K562 (cell line): ENCODE measurements at regions not wholly inside any gene's neighbourhood (a gene's known extent, or its start where the extent isn't known, plus 50 kb on each side); places are given as distances from the start of the nearest gene placed in this dataset.

ENCODE experiments used
- ATAC-seq: fragments of 200-7000 bp; cut with Tn5 transposase; 3 replicates; pipeline ENCODE4 v1.9.1; 2020; ENCODE audit warnings: moderate library complexity
- BruUV-seq: library from RNA; stranded (reverse); fragments of 400-500 nt; replicated peaks from 2 replicates; lab custom pipeline; 2021; lab: Mats Ljungman, UMichigan
- CTCF ChIA-PET: fragments of 300-600 bp; formaldehyde crosslinking; extraction: SDS; loops from one replicate; lab custom pipeline; 2021; ENCODE audit warnings: low intra/inter-chr PET ratio; lab: Yijun Ruan, JAX
- POLR2A ChIA-PET: fragments of 300-600, 350-650 bp; sonication (Branson Sonifier 250); formaldehyde crosslinking; extraction: SDS; loops from one replicate; lab custom pipeline; 2021; ENCODE audit warnings: antibody characterized with exemption, inconsistent platforms; lab: Yijun Ruan, JAX
- DNase-seq, 4 experiments: peaks; one replicate each; pipeline versions ENCODE4 v3.0.0 to v3.0.0-alpha.2; 2011 to 2018; ENCODE audit warnings: low spot score in 3 of 4, mixed read lengths in 3 of 4; ENCODE audit errors: extremely low read depth in 1 of 4
- FAIRE-seq: peaks from 2 replicates; lab custom pipeline; 2011; peaks lifted over from hg19 to GRCh38; lab: Jason Lieb, UNC
- H2AFZ ChIP-seq: 2 replicates; pipeline ENCODE4 v1.6.0; 2011; ENCODE audit warnings: low read depth, low read length, control low read depth, inconsistent platforms
- H3K27ac ChIP-seq: fragments of 200-600 bp; 3 replicates; pipeline ENCODE4 v1.8.0; 2011; ENCODE audit warnings: low read depth, mild to moderate bottlenecking, control low read depth, inconsistent platforms, low read length, moderate library complexity, mixed read lengths; ENCODE audit errors: extremely low read depth
- H3K27me3 ChIP-seq, 2 experiments: fragments of 300-600 bp in 1 of 2; 2 replicates in 1 of 2; 3 replicates in 1 of 2; pipeline versions ENCODE4 v1.6.0 to v1.8.0; 2011; ENCODE audit warnings: inconsistent platforms in 2 of 2, low read length in 2 of 2, mild to moderate bottlenecking in 1 of 2, mixed read lengths in 1 of 2, moderate library complexity in 1 of 2; ENCODE audit not compliant: control insufficient read depth in 2 of 2, insufficient read depth in 2 of 2
- H3K36me3 ChIP-seq: fragments of 300-600 bp; 3 replicates; pipeline ENCODE4 v1.8.0; 2011; ENCODE audit warnings: mild to moderate bottlenecking, low read length, inconsistent platforms; ENCODE audit not compliant: control insufficient read depth, insufficient read depth
- H3K4me1 ChIP-seq, 2 experiments: fragments of 200-600 bp in 1 of 2; replicated peaks in 1 of 2; 2 replicates in 1 of 2; 3 replicates in 1 of 2; pipeline versions ENCODE4 v1.5.1 to v1.8.0; 2011; ENCODE audit warnings: inconsistent platforms in 2 of 2, low read length in 2 of 2, mild to moderate bottlenecking in 1 of 2, mixed read lengths in 1 of 2, moderate library complexity in 1 of 2; ENCODE audit not compliant: control insufficient read depth in 2 of 2, insufficient read depth in 2 of 2
- H3K4me2 ChIP-seq: 2 replicates; pipeline ENCODE4 v1.6.1; 2011; ENCODE audit warnings: low read length, control low read depth, inconsistent platforms, mixed read lengths; ENCODE audit not compliant: insufficient read depth
- H3K4me3 ChIP-seq: fragments of 200-600 bp; sonication (generic), shearing (Covaris generic); 2 replicates; pipeline ENCODE4 v1.5.1; 2016; ENCODE audit warnings: control low read depth, inconsistent platforms
- H3K79me2 ChIP-seq: fragments of 200-600 bp; 3 replicates; pipeline ENCODE4 v1.8.0; 2011; ENCODE audit warnings: low read length, inconsistent platforms; ENCODE audit not compliant: control insufficient read depth, insufficient read depth
- H3K9ac ChIP-seq, 2 experiments: 2 replicates each; pipeline versions ENCODE4 v1.6.0 to v1.6.1; 2011; ENCODE audit warnings: low read depth in 2 of 2, low read length in 2 of 2, control low read depth in 1 of 2, inconsistent platforms in 1 of 2, mild to moderate bottlenecking in 1 of 2, mixed read lengths in 1 of 2; ENCODE audit not compliant: insufficient read depth in 1 of 2
- H3K9me1 ChIP-seq: one replicate; pipeline ENCODE4 v1.6.0; 2011; ENCODE audit warnings: inconsistent platforms, mild to moderate bottlenecking, low read length, moderate library complexity; ENCODE audit not compliant: control insufficient read depth, insufficient read depth
- H3K9me3 ChIP-seq: replicated peaks from 2 replicates; pipeline ENCODE4 v1.5.1; 2011; ENCODE audit warnings: low read depth, low read length, inconsistent platforms; ENCODE audit not compliant: control insufficient read depth, insufficient read depth
- H4K20me1 ChIP-seq: replicated peaks from 2 replicates; pipeline ENCODE4 v1.6.1; 2011; ENCODE audit warnings: low read length, inconsistent platforms, mixed read lengths; ENCODE audit not compliant: control insufficient read depth, insufficient read depth
- FUS ChIP-seq: fragments of 200-400 bp; formaldehyde crosslinking; optimal IDR thresholded peaks from 2 replicates; pipeline ENCODE3; 2017; ENCODE audit warnings: low read depth, low read length
- HDAC8 ChIP-seq: fragments of 450-650 bp; IDR thresholded peaks from 2 replicates; pipeline ENCODE4 v1.6.1; 2016; ENCODE audit warnings: mild to moderate bottlenecking, missing genetic modification characterization, moderate library complexity, missing compliant biosample characterization
- HOXB6 ChIP-seq: fragments of 250-450 bp; sonication (Bioruptor Pico); IDR thresholded peaks from 2 replicates; pipeline ENCODE4 v1.5.1; 2022; ENCODE audit warnings: mild to moderate bottlenecking, borderline replicate concordance
- KAT8 ChIP-seq: fragments of 450-650 bp; IDR thresholded peaks from 2 replicates; pipeline ENCODE4 v1.6.1; 2016; ENCODE audit warnings: low read depth, mild to moderate bottlenecking
- MIER1 ChIP-seq: fragments of 450-650 bp; IDR thresholded peaks from 2 replicates; pipeline ENCODE4 v1.6.1; 2016; ENCODE audit warnings: antibody characterized with exemption, mild to moderate bottlenecking, low read depth
- MTF1 ChIP-seq: fragments of 250-450 bp; sonication (Bioruptor Pico); IDR thresholded peaks from 2 replicates; pipeline ENCODE4 v1.9.0; 2021; ENCODE audit warnings: moderate library complexity, mild to moderate bottlenecking, inconsistent platforms, borderline replicate concordance
- NFYB ChIP-seq: IDR thresholded peaks from 2 replicates; pipeline ENCODE4 v1.6.1; 2011; ENCODE audit warnings: mild to moderate bottlenecking, moderate library complexity; ENCODE audit not compliant: insufficient read length; ENCODE audit errors: extremely low read depth
- PCBP2 ChIP-seq: fragments of 200-400 bp; formaldehyde crosslinking; IDR thresholded peaks from 2 replicates; pipeline ENCODE4 v1.6.1; 2018; ENCODE audit warnings: low read length, low read depth, mild to moderate bottlenecking, moderate library complexity; ENCODE audit not compliant: poor library complexity, severe bottlenecking
- ZKSCAN3 ChIP-seq: fragments of 250-450 bp; sonication (Bioruptor Pico); IDR thresholded peaks from 2 replicates; pipeline ENCODE4 v1.4.0; 2020
- ZNF165 ChIP-seq: fragments of 250-450 bp; sonication (Bioruptor Pico); IDR thresholded peaks from 2 replicates; pipeline ENCODE4 v1.4.0; 2020; ENCODE audit warnings: borderline replicate concordance
- WGBS: fragments of 100-300 bp; shearing (Covaris generic); methylation state at CpG from one replicate; pipeline ENCODE4 v1.1.6; 2016; ENCODE audit warnings: low coverage, mixed read lengths; ENCODE audit not compliant: insufficient coverage; ENCODE audit errors: missing lambda C conversion rate; 5-methylcytosine and 5-hydroxymethylcytosine counted together
- in situ Hi-C: fragments of 300-500 bp; cut with MboI; formaldehyde crosslinking; loops from 4 replicates; pipeline ENCODE4 v1.15.0; 2018; ENCODE audit warnings: inconsistent platforms, mixed read lengths
- intact Hi-C: fragments of 100-400 bp; cut with micrococcal nuclease; formaldehyde crosslinking; loops from 2 replicates; pipeline ENCODE4 v1.14.2; 2022
- TF ChIP-seq, protein P1 (sequence below): sonication (generic); formaldehyde crosslinking; IDR thresholded peaks from 2 replicates; pipeline ENCODE4 v1.8.0; 2022; ENCODE audit warnings: missing genetic modification reagents, mild to moderate bottlenecking, borderline replicate concordance
- TF ChIP-seq, protein P2 (sequence below): fragments of 250-450 bp; sonication (Bioruptor Pico); IDR thresholded peaks from 2 replicates; pipeline ENCODE4 v1.8.0; 2021; ENCODE audit warnings: moderate library complexity, mild to moderate bottlenecking, inconsistent platforms
- TF ChIP-seq, protein P3 (sequence below): fragments of 450-650 bp; formaldehyde crosslinking; IDR thresholded peaks from 2 replicates; pipeline ENCODE4 v1.4.0; 2020; ENCODE audit warnings: mild to moderate bottlenecking, moderate library complexity
- TF ChIP-seq, protein P4 (sequence below): fragments of 250-450 bp; sonication (Bioruptor Pico); IDR thresholded peaks from 2 replicates; pipeline ENCODE4 v1.9.0; 2021; ENCODE audit warnings: mild to moderate bottlenecking
- TF ChIP-seq, protein P5 (sequence below): fragments of 450-650 bp; formaldehyde crosslinking; IDR thresholded peaks from 2 replicates; pipeline ENCODE4 v1.4.0; 2020; ENCODE audit warnings: mild to moderate bottlenecking
- TF ChIP-seq, protein P6 (sequence below): sonication (generic); formaldehyde crosslinking; IDR thresholded peaks from 2 replicates; pipeline ENCODE4 v1.8.0; 2022; ENCODE audit warnings: mild to moderate bottlenecking, missing genetic modification reagents

DNA sequence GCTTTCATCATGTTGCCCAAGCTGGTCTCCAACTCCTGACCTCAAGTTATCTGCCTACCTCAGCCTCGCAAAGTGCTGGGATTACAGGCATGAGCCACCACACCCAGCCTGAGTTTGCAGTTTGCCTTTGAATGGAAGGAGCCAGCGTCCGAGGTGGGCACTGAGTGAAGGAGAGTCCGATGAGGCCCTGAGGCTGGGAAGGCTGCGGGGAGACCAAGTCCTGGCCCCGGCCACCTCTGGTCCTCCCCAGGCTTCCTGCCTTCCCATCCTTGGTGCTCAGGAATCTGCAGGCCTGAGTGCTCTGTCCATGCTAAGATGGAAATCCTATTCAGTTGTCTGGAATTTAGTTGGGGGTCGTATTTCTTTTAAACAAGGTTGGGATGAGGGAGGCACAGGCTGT is 82.9 kb downstream of the SMIM21 start:
- H2AFZ ChIP-seq: no peak overlapping the region
- in situ Hi-C loops: no loop called here
- intact Hi-C loops: no loop called here
- no peaks in the 10 kb centered on the region for H3K79me2 ChIP-seq
- H3K27me3 ChIP-seq: peaks cover 0 to 12% of the 10 kb centered on the region in 2 experiments; a peak in 2 of 5 replicates
- H3K9me1 ChIP-seq: no peaks in the 10 kb centered on the region
- no peaks in the 10 kb centered on the region; a peak in 1 of 5 replicates for H3K4me1 ChIP-seq
- FAIRE-seq (no peak), ATAC-seq (no peak), DNase-seq (no peak)
- BruUV-seq: no TSS peak
- no peak overlapping the region for H3K4me2 ChIP-seq
- CTCF ChIA-PET: no interaction called here
- no peaks in the 10 kb centered on the region for H3K36me3 ChIP-seq
- no peak overlapping the region for H3K4me3 ChIP-seq
- H4K20me1 ChIP-seq: no peaks in the 10 kb centered on the region
- no peak overlapping the region for H3K9ac ChIP-seq
- no peaks in the 10 kb centered on the region for H3K9me3 ChIP-seq
- WGBS: 0% methylated on average over 5 of the region's 7 CpGs
- POLR2A ChIA-PET: no interaction called here
- TF ChIP-seq ZKSCAN3 (CRISPR knock-in tag) (no peak), HOXB6 (CRISPR knock-in tag) (no peak), HDAC8 (tag) (no peak), FUS (no peak), ZNF165 (CRISPR knock-in tag) (no peak), MIER1 (no peak), MTF1 (no peak), PCBP2 (no peak), KAT8 (no peak), NFYB (no peak)
- TF ChIP-seq, protein P1, sequence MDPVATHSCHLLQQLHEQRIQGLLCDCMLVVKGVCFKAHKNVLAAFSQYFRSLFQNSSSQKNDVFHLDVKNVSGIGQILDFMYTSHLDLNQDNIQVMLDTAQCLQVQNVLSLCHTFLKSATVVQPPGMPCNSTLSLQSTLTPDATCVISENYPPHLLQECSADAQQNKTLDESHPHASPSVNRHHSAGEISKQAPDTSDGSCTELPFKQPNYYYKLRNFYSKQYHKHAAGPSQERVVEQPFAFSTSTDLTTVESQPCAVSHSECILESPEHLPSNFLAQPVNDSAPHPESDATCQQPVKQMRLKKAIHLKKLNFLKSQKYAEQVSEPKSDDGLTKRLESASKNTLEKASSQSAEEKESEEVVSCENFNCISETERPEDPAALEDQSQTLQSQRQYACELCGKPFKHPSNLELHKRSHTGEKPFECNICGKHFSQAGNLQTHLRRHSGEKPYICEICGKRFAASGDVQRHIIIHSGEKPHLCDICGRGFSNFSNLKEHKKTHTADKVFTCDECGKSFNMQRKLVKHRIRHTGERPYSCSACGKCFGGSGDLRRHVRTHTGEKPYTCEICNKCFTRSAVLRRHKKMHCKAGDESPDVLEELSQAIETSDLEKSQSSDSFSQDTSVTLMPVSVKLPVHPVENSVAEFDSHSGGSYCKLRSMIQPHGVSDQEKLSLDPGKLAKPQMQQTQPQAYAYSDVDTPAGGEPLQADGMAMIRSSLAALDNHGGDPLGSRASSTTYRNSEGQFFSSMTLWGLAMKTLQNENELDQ: no peak
- TF ChIP-seq, protein P2, sequence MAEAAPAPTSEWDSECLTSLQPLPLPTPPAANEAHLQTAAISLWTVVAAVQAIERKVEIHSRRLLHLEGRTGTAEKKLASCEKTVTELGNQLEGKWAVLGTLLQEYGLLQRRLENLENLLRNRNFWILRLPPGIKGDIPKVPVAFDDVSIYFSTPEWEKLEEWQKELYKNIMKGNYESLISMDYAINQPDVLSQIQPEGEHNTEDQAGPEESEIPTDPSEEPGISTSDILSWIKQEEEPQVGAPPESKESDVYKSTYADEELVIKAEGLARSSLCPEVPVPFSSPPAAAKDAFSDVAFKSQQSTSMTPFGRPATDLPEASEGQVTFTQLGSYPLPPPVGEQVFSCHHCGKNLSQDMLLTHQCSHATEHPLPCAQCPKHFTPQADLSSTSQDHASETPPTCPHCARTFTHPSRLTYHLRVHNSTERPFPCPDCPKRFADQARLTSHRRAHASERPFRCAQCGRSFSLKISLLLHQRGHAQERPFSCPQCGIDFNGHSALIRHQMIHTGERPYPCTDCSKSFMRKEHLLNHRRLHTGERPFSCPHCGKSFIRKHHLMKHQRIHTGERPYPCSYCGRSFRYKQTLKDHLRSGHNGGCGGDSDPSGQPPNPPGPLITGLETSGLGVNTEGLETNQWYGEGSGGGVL: no peak
- TF ChIP-seq, protein P3, sequence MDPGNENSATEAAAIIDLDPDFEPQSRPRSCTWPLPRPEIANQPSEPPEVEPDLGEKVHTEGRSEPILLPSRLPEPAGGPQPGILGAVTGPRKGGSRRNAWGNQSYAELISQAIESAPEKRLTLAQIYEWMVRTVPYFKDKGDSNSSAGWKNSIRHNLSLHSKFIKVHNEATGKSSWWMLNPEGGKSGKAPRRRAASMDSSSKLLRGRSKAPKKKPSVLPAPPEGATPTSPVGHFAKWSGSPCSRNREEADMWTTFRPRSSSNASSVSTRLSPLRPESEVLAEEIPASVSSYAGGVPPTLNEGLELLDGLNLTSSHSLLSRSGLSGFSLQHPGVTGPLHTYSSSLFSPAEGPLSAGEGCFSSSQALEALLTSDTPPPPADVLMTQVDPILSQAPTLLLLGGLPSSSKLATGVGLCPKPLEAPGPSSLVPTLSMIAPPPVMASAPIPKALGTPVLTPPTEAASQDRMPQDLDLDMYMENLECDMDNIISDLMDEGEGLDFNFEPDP: no peak
- TF ChIP-seq, protein P4, sequence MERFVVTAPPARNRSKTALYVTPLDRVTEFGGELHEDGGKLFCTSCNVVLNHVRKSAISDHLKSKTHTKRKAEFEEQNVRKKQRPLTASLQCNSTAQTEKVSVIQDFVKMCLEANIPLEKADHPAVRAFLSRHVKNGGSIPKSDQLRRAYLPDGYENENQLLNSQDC (CRISPR knock-in tag): no peak
- TF ChIP-seq, protein P5, sequence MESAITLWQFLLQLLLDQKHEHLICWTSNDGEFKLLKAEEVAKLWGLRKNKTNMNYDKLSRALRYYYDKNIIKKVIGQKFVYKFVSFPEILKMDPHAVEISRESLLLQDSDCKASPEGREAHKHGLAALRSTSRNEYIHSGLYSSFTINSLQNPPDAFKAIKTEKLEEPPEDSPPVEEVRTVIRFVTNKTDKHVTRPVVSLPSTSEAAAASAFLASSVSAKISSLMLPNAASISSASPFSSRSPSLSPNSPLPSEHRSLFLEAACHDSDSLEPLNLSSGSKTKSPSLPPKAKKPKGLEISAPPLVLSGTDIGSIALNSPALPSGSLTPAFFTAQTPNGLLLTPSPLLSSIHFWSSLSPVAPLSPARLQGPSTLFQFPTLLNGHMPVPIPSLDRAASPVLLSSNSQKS (CRISPR knock-in tag): no peak
- TF ChIP-seq, protein P6, sequence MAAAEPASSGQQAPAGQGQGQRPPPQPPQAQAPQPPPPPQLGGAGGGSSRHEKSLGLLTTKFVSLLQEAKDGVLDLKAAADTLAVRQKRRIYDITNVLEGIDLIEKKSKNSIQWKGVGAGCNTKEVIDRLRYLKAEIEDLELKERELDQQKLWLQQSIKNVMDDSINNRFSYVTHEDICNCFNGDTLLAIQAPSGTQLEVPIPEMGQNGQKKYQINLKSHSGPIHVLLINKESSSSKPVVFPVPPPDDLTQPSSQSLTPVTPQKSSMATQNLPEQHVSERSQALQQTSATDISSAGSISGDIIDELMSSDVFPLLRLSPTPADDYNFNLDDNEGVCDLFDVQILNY (CRISPR knock-in tag): no peak
- H3K27ac ChIP-seq: no peak overlapping the region
